ENCODE measurements at regions not wholly inside any gene's neighbourhood (a gene's known extent, or its start where the extent isn't known, plus 50 kb on each side); places are given as distances from the start of the nearest gene placed in this dataset.

DNA sequence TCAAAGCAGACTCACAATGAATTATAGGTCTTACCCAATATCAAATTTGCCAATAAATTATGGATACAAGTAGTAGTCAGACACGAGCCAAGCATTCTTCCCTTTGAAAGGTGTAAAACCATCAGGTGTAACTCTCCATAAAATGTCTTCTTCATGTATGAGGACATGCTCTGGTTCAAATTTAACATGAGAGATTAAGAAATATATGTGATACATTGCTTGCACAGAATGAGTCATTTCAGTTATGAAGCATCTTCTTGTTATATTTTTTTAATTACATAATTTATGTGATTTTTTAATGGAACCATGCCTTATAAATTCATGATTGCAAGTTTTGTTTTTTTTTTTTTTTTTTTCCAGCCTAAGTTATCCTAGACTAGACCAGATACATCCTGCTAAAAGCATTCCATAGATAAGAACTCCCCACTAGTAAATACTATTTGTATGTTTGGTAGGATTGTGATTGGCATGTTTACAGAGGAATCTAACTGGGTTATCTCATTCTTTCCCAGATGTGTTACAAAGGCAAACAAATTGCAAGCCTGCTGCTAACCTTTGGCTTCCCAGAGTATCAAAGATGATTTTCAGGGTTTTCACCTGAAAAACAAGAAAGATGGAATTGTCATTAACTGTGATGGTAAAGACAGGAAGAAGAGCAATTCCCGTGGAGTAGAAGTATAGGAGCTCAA is 621.9 kb downstream of the XIRP2 start:
- Histone ChIP-seq H3K36me3 (ENCODE audit: control insufficient read depth, insufficient read depth, low read length) (no peaks in the 10 kb centered on the region), H3K9me3 (ENCODE audit: control insufficient read depth, insufficient read depth, low read length) (no peaks in the 10 kb centered on the region), H3K27me3 (ENCODE audit: control insufficient read depth, insufficient read depth, low read length) (no peaks in the 10 kb centered on the region), H3K9ac (ENCODE audit: low read depth, low read length) (peak overlapping the region; percentile 7; the same call in 1 of the 2 replicates), H3K4me3 (ENCODE audit: low read depth, low read length) (no peak overlapping the region; the same call in 1 of the 2 replicates), H3K27ac (ENCODE audit: low read depth, low read length) (peak overlapping the region; percentile 87), H3K4me1 (ENCODE audit: control insufficient read depth, insufficient read depth, low read length) (peaks cover 21% of the 10 kb centered on the region)

DNA sequence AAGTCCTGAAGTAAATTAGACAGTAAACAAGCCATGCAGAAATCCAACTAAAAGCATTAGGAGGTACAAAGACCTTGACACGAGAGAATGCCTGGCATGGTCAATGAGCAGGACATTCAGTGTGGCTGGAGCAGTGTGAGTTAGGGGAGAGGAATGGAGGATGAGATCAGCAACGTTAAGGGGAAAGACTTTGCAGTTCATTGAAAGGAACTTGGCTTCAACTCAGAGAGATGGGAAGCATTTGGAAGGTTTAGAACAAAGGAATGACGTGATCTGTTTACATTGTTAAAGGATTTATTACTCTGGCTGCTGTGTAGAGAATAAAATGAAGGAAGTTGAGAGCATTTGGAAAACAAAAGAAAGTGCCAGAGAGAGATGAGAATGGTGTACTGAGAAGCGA is 621.3 kb downstream of the XIRP2 start:
- Histone ChIP-seq H3K27ac (ENCODE audit: low read depth, low read length) (peak overlapping the region; percentile 87), H3K36me3 (ENCODE audit: control insufficient read depth, insufficient read depth, low read length) (no peaks in the 10 kb centered on the region), H3K4me1 (ENCODE audit: control insufficient read depth, insufficient read depth, low read length) (peaks cover 21% of the 10 kb centered on the region), H3K9me3 (ENCODE audit: control insufficient read depth, insufficient read depth, low read length) (no peaks in the 10 kb centered on the region), H3K9ac (ENCODE audit: low read depth, low read length) (peak overlapping the region; percentile 16), H3K27me3 (ENCODE audit: control insufficient read depth, insufficient read depth, low read length) (no peaks in the 10 kb centered on the region), H3K4me3 (ENCODE audit: low read depth, low read length) (peak overlapping the region; percentile 1; the same call in 1 of the 2 replicates)

DNA sequence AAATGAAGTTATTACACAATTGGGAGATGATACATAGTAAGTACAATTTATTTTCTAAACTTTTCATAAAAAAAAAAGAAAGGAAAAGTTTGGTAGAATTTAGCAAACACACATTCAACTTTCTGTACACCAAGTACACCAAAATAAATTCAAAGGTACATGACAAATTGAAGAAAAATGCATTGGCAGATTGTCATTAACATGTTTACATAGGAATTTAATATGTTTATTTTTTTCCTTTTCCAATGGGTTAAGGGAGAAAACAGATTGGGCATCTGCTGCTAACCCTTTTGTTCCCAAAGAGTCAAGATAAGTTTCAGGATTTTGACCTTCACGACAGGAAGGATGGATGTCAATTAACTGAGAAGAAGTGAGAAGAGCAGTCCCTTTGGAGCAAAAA is 620.4 kb downstream of the XIRP2 start:
- Histone ChIP-seq H3K36me3 (ENCODE audit: control insufficient read depth, insufficient read depth, low read length) (no peaks in the 10 kb centered on the region), H3K9ac (ENCODE audit: low read depth, low read length) (no peak overlapping the region), H3K4me1 (ENCODE audit: control insufficient read depth, insufficient read depth, low read length) (peaks cover 21% of the 10 kb centered on the region), H3K27me3 (ENCODE audit: control insufficient read depth, insufficient read depth, low read length) (no peaks in the 10 kb centered on the region), H3K9me3 (ENCODE audit: control insufficient read depth, insufficient read depth, low read length) (no peaks in the 10 kb centered on the region), H3K4me3 (ENCODE audit: low read depth, low read length) (peak overlapping the region; percentile 1; the same call in 1 of the 2 replicates), H3K27ac (ENCODE audit: low read depth, low read length) (peak overlapping the region; percentile 87)

DNA sequence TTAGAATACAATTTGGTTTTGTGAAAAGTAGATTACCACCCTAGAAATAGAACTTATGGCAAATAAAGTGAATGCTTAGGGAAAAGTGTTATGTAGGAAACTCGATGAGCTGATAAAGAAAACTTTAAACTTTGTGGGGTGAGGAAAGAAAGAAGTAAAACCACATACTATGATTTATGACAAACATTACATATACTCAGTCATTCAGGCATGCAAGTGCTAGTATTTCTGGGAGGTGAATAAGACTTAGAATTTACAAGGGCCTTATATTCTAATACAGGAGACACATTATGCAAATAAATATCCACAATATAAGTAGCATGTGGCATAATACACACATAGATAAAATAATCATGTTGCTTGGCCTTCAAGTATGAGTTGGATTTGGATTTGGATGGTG is 618.1 kb downstream of the XIRP2 start:
- Histone ChIP-seq H3K27me3 (ENCODE audit: control insufficient read depth, insufficient read depth, low read length) (no peaks in the 10 kb centered on the region), H3K9ac (ENCODE audit: low read depth, low read length) (no peak overlapping the region), H3K9me3 (ENCODE audit: control insufficient read depth, insufficient read depth, low read length) (no peaks in the 10 kb centered on the region), H3K36me3 (ENCODE audit: control insufficient read depth, insufficient read depth, low read length) (no peaks in the 10 kb centered on the region; the same call in 1 of the 2 replicates), H3K4me1 (ENCODE audit: control insufficient read depth, insufficient read depth, low read length) (peaks cover 21% of the 10 kb centered on the region), H3K4me3 (ENCODE audit: low read depth, low read length) (no peak overlapping the region), H3K27ac (ENCODE audit: low read depth, low read length) (no peak overlapping the region)

DNA sequence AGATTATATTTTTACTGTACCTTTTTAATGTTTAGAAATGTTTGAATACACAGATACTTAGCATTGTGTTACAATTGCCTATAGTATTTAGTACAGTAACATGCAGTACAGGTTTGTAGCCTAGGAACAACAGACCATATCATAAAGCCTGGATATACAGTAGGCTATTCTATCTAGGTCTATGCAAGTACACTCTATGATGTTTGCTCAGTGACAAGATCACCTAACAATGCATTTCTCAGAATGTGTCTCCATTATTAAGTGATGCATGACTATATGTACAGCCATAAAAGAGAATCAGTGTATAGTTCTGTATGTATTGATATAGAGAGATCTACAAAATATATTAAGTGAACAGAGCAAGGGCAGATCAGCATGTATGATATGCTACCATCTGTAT is 616.4 kb downstream of the XIRP2 start:
- Histone ChIP-seq H3K9me3 (ENCODE audit: control insufficient read depth, insufficient read depth, low read length) (no peaks in the 10 kb centered on the region), H3K4me1 (ENCODE audit: control insufficient read depth, insufficient read depth, low read length) (peaks cover 16% of the 10 kb centered on the region), H3K27ac (ENCODE audit: low read depth, low read length) (no peak overlapping the region)

DNA sequence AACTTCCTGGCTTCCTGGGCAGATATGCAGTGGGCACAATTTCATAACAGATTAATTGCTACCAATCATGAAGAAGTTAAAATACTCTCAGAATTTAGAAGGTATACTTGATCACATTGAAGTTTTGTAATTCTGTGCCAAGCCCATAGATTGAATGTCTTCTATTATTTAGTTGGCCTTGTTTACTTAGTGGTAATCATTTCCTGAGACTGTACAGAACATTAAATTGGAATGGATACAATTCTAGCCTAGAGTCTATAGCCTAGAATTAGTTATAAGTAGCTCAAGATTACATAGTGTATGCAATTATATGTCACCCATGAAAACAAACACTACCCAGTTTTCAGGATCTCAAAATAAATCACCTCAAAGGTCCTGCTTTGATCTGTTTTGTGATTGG is 615.8 kb downstream of the XIRP2 start:
- no peak overlapping the region for H3K4me3 ChIP-seq (ENCODE audit: low read depth, low read length)
- no peak overlapping the region for H3K27ac ChIP-seq (ENCODE audit: low read depth, low read length)
- H3K27me3 ChIP-seq (ENCODE audit: control insufficient read depth, insufficient read depth, low read length): no peaks in the 10 kb centered on the region
- H3K4me1 ChIP-seq (ENCODE audit: control insufficient read depth, insufficient read depth, low read length): peaks cover 17% of the 10 kb centered on the region
- no peak overlapping the region for H3K9ac ChIP-seq (ENCODE audit: low read depth, low read length)
- no peaks in the 10 kb centered on the region; the same call in 1 of the 2 replicates for H3K36me3 ChIP-seq (ENCODE audit: control insufficient read depth, insufficient read depth, low read length)
- no peaks in the 10 kb centered on the region for H3K9me3 ChIP-seq (ENCODE audit: control insufficient read depth, insufficient read depth, low read length)

More for the DNA sequence above, 616.4 kb downstream of the XIRP2 start:
- H3K4me3 ChIP-seq (ENCODE audit: low read depth, low read length): no peak overlapping the region
- H3K27me3 ChIP-seq (ENCODE audit: control insufficient read depth, insufficient read depth, low read length): no peaks in the 10 kb centered on the region
- no peak overlapping the region for H3K9ac ChIP-seq (ENCODE audit: low read depth, low read length)
- no peaks in the 10 kb centered on the region; the same call in 1 of the 2 replicates for H3K36me3 ChIP-seq (ENCODE audit: control insufficient read depth, insufficient read depth, low read length)

DNA sequence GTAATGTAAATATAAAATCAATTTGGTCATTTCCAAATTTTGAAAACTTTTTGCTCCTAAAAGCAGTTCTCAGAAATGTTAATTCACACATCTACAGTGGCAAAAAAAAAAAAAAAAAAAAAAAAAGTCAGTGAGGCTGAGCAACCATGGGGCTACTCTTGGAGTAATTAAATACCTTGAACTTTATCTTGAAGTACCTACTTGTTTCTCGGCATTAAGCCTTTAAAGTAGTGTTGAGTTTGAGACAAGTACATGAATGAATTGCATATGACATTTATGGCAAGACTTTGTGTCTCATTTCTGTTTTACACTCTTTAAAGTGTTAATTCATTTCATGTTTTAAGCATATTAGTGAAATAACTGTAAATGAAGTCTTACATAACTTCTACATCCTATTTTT is 613.3 kb downstream of the XIRP2 start:
- Histone ChIP-seq H3K27me3 (ENCODE audit: control insufficient read depth, insufficient read depth, low read length) (no peaks in the 10 kb centered on the region), H3K9me3 (ENCODE audit: control insufficient read depth, insufficient read depth, low read length) (no peaks in the 10 kb centered on the region), H3K36me3 (ENCODE audit: control insufficient read depth, insufficient read depth, low read length) (no peaks in the 10 kb centered on the region; the same call in 1 of the 2 replicates), H3K4me1 (ENCODE audit: control insufficient read depth, insufficient read depth, low read length) (peaks cover 18% of the 10 kb centered on the region), H3K27ac (ENCODE audit: low read depth, low read length) (no peak overlapping the region), H3K9ac (ENCODE audit: low read depth, low read length) (no peak overlapping the region), H3K4me3 (ENCODE audit: low read depth, low read length) (no peak overlapping the region)

DNA sequence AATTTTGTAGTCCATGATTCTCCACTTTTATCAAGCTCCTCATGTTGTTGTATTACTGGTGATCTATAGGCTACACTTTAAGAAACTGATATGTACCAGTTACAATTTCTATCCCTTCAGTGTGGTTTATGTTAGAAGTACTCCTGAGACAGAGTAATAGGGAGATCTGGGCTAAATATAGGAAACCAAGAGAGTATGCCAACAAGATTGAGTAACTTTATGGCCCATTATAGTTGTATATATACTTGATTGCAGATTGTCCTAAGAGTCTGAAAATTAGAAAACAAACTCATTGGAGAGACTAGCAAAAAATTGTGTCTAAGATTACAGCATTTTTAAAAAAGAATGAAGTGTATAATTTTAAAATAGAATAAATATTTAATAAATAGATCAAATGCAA is 605.6 kb downstream of the XIRP2 start:
- H3K36me3 ChIP-seq (ENCODE audit: control insufficient read depth, insufficient read depth, low read length): peaks cover 29% of the 10 kb centered on the region
- H3K4me3 ChIP-seq (ENCODE audit: low read depth, low read length): no peak overlapping the region
- H3K9me3 ChIP-seq (ENCODE audit: control insufficient read depth, insufficient read depth, low read length): no peaks in the 10 kb centered on the region
- peaks cover 24% of the 10 kb centered on the region for H3K4me1 ChIP-seq (ENCODE audit: control insufficient read depth, insufficient read depth, low read length)
- no peak overlapping the region for H3K27ac ChIP-seq (ENCODE audit: low read depth, low read length)
- no peak overlapping the region for H3K9ac ChIP-seq (ENCODE audit: low read depth, low read length)
- no peaks in the 10 kb centered on the region for H3K27me3 ChIP-seq (ENCODE audit: control insufficient read depth, insufficient read depth, low read length)

DNA sequence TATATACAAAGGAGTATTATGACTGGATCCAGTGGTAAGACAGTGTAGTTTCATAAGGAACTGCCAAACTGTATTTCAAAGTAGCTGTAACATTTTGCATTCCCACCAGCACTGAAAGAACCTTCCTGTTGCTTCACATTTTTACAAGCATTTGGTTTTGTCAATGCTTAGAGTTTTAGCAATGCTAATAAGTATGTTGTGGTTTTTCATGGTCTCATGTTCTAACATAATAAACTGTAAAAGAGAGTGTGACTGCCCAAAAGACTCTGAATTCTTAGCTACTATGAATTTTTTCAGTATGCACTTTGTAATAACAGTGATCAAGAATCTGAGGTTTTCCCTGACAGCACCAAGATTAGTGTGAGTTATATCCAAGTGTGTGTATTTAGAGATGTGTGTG is 604.2 kb downstream of the XIRP2 start:
- Histone ChIP-seq H3K27ac (ENCODE audit: low read depth, low read length) (no peak overlapping the region), H3K4me1 (ENCODE audit: control insufficient read depth, insufficient read depth, low read length) (peaks cover 22% of the 10 kb centered on the region), H3K4me3 (ENCODE audit: low read depth, low read length) (no peak overlapping the region), H3K9me3 (ENCODE audit: control insufficient read depth, insufficient read depth, low read length) (no peaks in the 10 kb centered on the region), H3K36me3 (ENCODE audit: control insufficient read depth, insufficient read depth, low read length) (peaks cover 29% of the 10 kb centered on the region), H3K27me3 (ENCODE audit: control insufficient read depth, insufficient read depth, low read length) (no peaks in the 10 kb centered on the region), H3K9ac (ENCODE audit: low read depth, low read length) (no peak overlapping the region)

DNA sequence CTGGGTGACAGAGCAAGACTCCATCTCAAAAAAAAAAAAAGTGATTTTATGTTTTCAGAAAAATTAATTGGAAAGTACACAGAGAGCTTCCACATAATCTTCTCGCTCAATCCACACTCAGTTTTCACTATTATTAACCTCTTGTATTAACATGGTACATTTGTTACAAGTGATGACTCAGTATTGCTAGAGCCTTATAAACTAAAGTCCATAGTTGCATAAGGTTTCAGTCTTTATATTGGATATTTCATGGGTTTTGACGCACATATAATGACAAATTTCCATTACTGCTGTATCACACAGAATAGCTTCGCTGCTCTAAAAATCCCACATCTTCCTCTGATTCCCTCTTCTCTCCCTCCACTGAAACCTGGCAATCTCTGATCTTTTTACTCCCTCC is 603.5 kb downstream of the XIRP2 start:
- no peak overlapping the region for H3K9ac ChIP-seq (ENCODE audit: low read depth, low read length)
- H3K4me1 ChIP-seq (ENCODE audit: control insufficient read depth, insufficient read depth, low read length): peaks cover 22% of the 10 kb centered on the region
- H3K4me3 ChIP-seq (ENCODE audit: low read depth, low read length): no peak overlapping the region
- H3K9me3 ChIP-seq (ENCODE audit: control insufficient read depth, insufficient read depth, low read length): no peaks in the 10 kb centered on the region
- H3K27ac ChIP-seq (ENCODE audit: low read depth, low read length): no peak overlapping the region
- H3K36me3 ChIP-seq (ENCODE audit: control insufficient read depth, insufficient read depth, low read length): peaks cover 29% of the 10 kb centered on the region
- no peaks in the 10 kb centered on the region for H3K27me3 ChIP-seq (ENCODE audit: control insufficient read depth, insufficient read depth, low read length)

DNA sequence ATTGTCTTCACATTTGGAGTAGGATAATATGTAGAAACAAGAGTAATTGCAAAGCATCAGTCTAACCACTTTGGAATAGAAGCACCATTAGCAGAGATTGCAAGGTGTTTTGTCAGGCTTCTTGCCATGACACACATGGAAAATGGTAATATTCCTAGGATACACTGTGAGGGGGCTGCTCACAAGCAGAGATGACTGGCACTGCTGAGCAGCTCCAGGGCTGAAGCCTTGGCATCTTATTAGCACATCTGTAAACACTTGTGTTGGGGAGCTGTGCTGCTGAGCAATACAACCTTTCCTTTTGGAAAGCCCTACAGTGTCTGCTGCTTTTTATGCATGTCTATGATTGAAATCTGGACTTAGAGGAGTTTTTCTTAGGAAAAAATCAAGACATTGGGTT is 602.2 kb downstream of the XIRP2 start:
- no peak overlapping the region for H3K9ac ChIP-seq (ENCODE audit: low read depth, low read length)
- H3K36me3 ChIP-seq (ENCODE audit: control insufficient read depth, insufficient read depth, low read length): peaks cover 29% of the 10 kb centered on the region
- H3K9me3 ChIP-seq (ENCODE audit: control insufficient read depth, insufficient read depth, low read length): no peaks in the 10 kb centered on the region
- H3K4me1 ChIP-seq (ENCODE audit: control insufficient read depth, insufficient read depth, low read length): peaks cover 13% of the 10 kb centered on the region
- H3K27ac ChIP-seq (ENCODE audit: low read depth, low read length): no peak overlapping the region
- no peaks in the 10 kb centered on the region for H3K27me3 ChIP-seq (ENCODE audit: control insufficient read depth, insufficient read depth, low read length)
- H3K4me3 ChIP-seq (ENCODE audit: low read depth, low read length): no peak overlapping the region

Measured in HUES48 (cell line).